Heart right ventricle (tissue), 16 donors: ENCODE measurements at regions not wholly inside any gene's neighbourhood (a gene's known extent, or its start where the extent isn't known, plus 50 kb on each side); places are given as distances from the start of the nearest gene placed in this dataset.

Source experiments
- ATAC-seq, 8 donors: fragments of 200-7000 bp; cut with Tn5 transposase; one replicate each; pipeline ENCODE4 v1.9.1; 2020; ENCODE audit warnings: mild to moderate bottlenecking in 8 of 8, moderate library complexity in 8 of 8, moderate number of reproducible peaks in 1 of 8
- DNase-seq, 2 donors: peaks; one replicate each; pipeline ENCODE4 v3.0.0-alpha.2; 2020
- H3K27ac ChIP-seq, 10 donors: fragments of 200-600 bp; sonication (generic) in 2 of 10; one replicate each; pipeline versions ENCODE4 v1.5.0 to v1.8.0; 2020 to 2022; ENCODE audit warnings: mild to moderate bottlenecking in 3 of 10
- H3K27me3 ChIP-seq, 7 donors: fragments of 200-600 bp; one replicate each; pipeline ENCODE4 v1.8.0; 2021 to 2022; ENCODE audit warnings: mild to moderate bottlenecking in 2 of 7
- H3K36me3 ChIP-seq, 9 donors: fragments of 200-600 bp; sonication (generic) in 1 of 9; one replicate each; pipeline versions ENCODE4 v1.5.0 to v1.8.0; 2020 to 2022; ENCODE audit warnings: mild to moderate bottlenecking in 2 of 9
- H3K4me1 ChIP-seq, 9 donors: fragments of 200-600 bp; sonication (generic) in 1 of 9; one replicate each; pipeline versions ENCODE4 v1.5.0 to v1.8.0; 2020 to 2022; ENCODE audit warnings: mild to moderate bottlenecking in 4 of 9
- H3K4me3 ChIP-seq, 10 donors: fragments of 200-600 bp; sonication (generic) in 2 of 10; one replicate each; pipeline versions ENCODE4 v1.5.0 to v1.8.0; 2020 to 2022; ENCODE audit warnings: mild to moderate bottlenecking in 7 of 10, moderate library complexity in 2 of 10
- H3K9me3 ChIP-seq, 11 donors: fragments of 200-600 bp in 10 of 11; sonication (generic) in 2 of 11; one replicate each; pipeline versions ENCODE4 v1.5.0 to v1.8.0; 2013 to 2022; ENCODE audit warnings: mild to moderate bottlenecking in 2 of 11, control low read depth in 1 of 11, moderate library complexity in 1 of 11
- WGBS, 2 donors: extraction: QIAGEN DNeasy Blood & Tissue Kit; methylation state at CpG; one replicate each; pipeline ENCODE4 v1.1.7; 2013; ENCODE audit warnings: inconsistent platforms in 1 of 2; 5-methylcytosine and 5-hydroxymethylcytosine counted together
- intact Hi-C, 10 donors: fragments of 100-400 bp; cut with DNase I; formaldehyde crosslinking; loops; one replicate each; pipeline versions ENCODE4 v1.11.1 to v1.14.2; 2022
- TF ChIP-seq, protein P1 (sequence below), 9 donors: fragments of 200-600 bp; sonication (generic) in 2 of 9; IDR thresholded peaks; one replicate each; pipeline versions ENCODE4 v1.5.0 to v1.8.0; 2021 to 2022; ENCODE audit warnings: antibody characterized with exemption in 9 of 9, mild to moderate bottlenecking in 5 of 9, moderate library complexity in 1 of 9
- donor health status: Arrhythmogenic right ventricular cardiomyopathy.
- donor health status: ischemic (EF 13 %, LVEDD 7.1; RV severe dilation, severe dysfunction).
- donor health status: healthy with polysubstance abuse.
- donor health status: DM: no; HTN: yes; CAD: no.
- donor health status: DM: no; HTN: no; CAD: no.
- donor health status: ischemic (EF 25% LVEDD 6.9; RV normal size, moderate dysfunction).
- donor health status: ischemic (EF 25% LVEDD 5.7; RV mildly dilated, moderate dysfunction).
- donor health status: healthy.
- donor health status: DM: yes; HTN: yes; CAD: no.
- donor health status: Ischemic cardiomyopathy.
- donor health status: ischemic (EF 35%, LVEDD 5.7; RV mildly dilated, moderate dysfunction).
- donor health status: nonischemic (EF 11% LVEDD 7.7; RV severe dilation, severe dysfunction).
- donor health status: DM: yes; HTN: yes; CAD: no.
- donor health status: PGD.
- donor health status: ischemic (EF 29% LVEDD 5.4; RV normal size, mild dysfunction).
- donor health status: nonischemic (EF 23%, LVEDD 6.1; RV moderate dilation, normal function).

DNA sequence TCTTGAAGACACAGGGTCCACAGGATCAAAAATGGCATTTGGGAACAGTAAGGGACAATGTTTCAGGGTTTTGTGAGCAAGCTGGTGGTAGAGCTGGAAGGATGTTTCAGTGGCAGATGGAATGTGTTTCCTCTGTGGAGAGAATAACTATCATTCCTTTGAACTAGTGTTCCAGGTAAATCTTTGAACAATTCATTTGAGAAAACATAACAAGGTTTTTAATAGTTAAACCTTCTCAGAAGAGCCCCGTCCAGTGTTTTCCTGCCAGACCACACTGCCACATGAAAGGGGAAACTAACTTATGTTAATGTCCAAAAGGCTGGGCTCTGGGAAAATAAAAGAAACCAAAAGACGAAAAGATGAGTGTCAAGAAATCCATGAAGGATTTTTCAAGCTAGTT lies 207.0 kb upstream of the ZNF462 start:
- no peaks in the 10 kb centered on the region for H3K36me3 ChIP-seq
- H3K9me3 ChIP-seq: no peaks in the 10 kb centered on the region
- no peak overlapping the region for H3K27ac ChIP-seq
- TF ChIP-seq, protein P1, sequence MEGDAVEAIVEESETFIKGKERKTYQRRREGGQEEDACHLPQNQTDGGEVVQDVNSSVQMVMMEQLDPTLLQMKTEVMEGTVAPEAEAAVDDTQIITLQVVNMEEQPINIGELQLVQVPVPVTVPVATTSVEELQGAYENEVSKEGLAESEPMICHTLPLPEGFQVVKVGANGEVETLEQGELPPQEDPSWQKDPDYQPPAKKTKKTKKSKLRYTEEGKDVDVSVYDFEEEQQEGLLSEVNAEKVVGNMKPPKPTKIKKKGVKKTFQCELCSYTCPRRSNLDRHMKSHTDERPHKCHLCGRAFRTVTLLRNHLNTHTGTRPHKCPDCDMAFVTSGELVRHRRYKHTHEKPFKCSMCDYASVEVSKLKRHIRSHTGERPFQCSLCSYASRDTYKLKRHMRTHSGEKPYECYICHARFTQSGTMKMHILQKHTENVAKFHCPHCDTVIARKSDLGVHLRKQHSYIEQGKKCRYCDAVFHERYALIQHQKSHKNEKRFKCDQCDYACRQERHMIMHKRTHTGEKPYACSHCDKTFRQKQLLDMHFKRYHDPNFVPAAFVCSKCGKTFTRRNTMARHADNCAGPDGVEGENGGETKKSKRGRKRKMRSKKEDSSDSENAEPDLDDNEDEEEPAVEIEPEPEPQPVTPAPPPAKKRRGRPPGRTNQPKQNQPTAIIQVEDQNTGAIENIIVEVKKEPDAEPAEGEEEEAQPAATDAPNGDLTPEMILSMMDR (IDR thresholded peaks at IDR 0.05): no peak
- 81 to 90% methylated on average over 2 of the region's 2 CpGs for WGBS, 2 donors
- H3K27me3 ChIP-seq: no peaks in the 10 kb centered on the region
- DNase-seq: no peak
- no peak overlapping the region for H3K4me3 ChIP-seq
- no peaks in the 10 kb centered on the region for H3K4me1 ChIP-seq
- no peak for ATAC-seq
- intact Hi-C loops: loop anchor here in 1 of 10 donors (10.0 kb wide), 1 partner anchor 389 kb away; no protein-coding TSS in a partner anchor

DNA sequence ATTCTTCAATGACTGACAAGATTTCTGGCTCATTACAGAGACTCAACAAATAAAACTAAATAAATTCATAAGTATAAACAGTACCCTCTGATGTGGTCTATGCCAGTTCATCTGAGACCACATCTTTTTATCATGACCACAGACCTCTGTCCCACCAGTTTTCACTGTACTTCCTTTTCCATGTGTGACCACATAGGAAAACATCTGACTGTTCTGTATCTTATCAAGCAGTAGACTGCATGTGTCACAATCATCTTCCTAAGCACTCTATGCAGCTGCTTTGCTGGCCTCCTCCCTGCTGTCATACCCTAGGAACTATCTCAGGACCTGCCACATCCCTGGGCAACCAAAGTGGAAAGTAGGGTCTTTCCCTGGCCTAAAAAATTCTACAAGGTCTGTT lies 205.0 kb upstream of the ZNF462 start:
- H3K27me3 ChIP-seq: no peaks in the 10 kb centered on the region
- H3K4me1 ChIP-seq: peaks cover 0 to 3% (median 0%) of the 10 kb centered on the region in 9 donors
- no peaks in the 10 kb centered on the region for H3K36me3 ChIP-seq
- intact Hi-C loops: loop anchor here in 1 of 10 donors (10.0 kb wide), 1 partner anchor 387 kb away; no protein-coding TSS in a partner anchor
- ATAC-seq: no peak
- H3K9me3 ChIP-seq: no peaks in the 10 kb centered on the region
- TF ChIP-seq, protein P1 (IDR thresholded peaks at IDR 0.05): no peak
- no peak for DNase-seq
- H3K27ac ChIP-seq: no peak overlapping the region
- no peak overlapping the region for H3K4me3 ChIP-seq

DNA sequence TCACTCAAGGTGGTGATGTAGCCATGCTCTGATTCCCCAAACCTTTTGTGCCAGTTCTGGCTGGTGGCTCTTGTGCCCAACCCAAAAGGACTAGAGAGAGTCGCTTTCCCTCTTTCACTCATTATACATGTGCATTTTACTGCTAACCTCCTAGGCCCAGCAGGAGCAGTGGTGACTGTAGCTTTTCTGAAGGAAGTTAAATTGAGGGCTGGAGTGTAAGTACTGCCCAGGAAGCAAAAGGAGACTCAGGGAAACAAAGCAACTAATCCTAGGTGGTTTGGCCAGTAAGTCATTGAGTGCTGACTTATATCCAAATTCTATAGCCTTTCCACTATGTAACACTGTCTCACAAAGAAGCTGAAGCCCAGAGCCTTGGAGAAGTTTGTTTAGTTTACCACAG lies 194.4 kb upstream of the ZNF462 start:
- no peak for ATAC-seq
- TF ChIP-seq, protein P1 (IDR thresholded peaks at IDR 0.05): no peak
- WGBS, 2 donors: 96% methylated on average over 1 of the region's 1 CpG
- no peaks in the 10 kb centered on the region for H3K4me1 ChIP-seq
- no peaks in the 10 kb centered on the region for H3K27me3 ChIP-seq
- intact Hi-C loops: no loop called here
- H3K27ac ChIP-seq: no peak overlapping the region
- no peak for DNase-seq
- H3K4me3 ChIP-seq: no peak overlapping the region
- H3K9me3 ChIP-seq: no peaks in the 10 kb centered on the region
- H3K36me3 ChIP-seq: no peaks in the 10 kb centered on the region

DNA sequence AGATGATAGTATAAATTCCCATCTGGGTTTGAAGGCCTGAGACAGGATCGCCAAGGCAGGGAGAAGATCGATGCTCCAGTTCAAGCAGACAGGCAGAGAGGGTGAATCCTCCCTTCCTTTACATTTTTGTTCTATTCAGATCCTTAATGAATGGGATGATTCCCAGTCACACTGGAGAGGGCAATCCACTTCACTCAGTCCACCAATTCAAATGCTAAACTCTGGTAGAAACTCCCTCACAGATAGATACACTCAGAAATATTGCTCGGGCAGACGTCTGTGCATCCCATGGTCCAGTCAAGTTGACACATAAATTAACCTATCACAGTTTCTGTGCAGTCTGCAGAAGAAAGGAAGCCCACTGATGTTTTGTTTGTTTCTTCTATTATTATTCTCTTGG lies 193.1 kb upstream of the ZNF462 start:
- TF ChIP-seq, protein P1 (IDR thresholded peaks at IDR 0.05): no peak
- intact Hi-C loops: loop anchor here in 1 of 10 donors (10.0 kb wide), 1 partner anchor 645 kb away; no protein-coding TSS in a partner anchor
- Histone ChIP-seq H3K27ac (no peak overlapping the region), H3K9me3 (no peaks in the 10 kb centered on the region), H3K4me1 (no peaks in the 10 kb centered on the region), H3K4me3 (no peak overlapping the region), H3K27me3 (no peaks in the 10 kb centered on the region), H3K36me3 (no peaks in the 10 kb centered on the region)
- DNase-seq (no peak), ATAC-seq (no peak)
- 89 to 94% methylated on average over 4 of the region's 4 CpGs for WGBS, 2 donors
